Head of caudate nucleus (tissue), 42 donors: ENCODE measurements at regions not wholly inside any gene's neighbourhood (a gene's known extent, or its start where the extent isn't known, plus 50 kb on each side); places are given as distances from the start of the nearest gene placed in this dataset.
A peak's percentile ranks its signal among the peaks of the same experiment; 100 is the strongest.
"Not testable (repeated sequence)": the region's sequence is repeated elsewhere in the genome, so short reads cannot be mapped to it uniquely, and the experiment has no call there.

ENCODE experiments used
- DNase-seq, 42 donors: peaks; one replicate each; pipeline versions ENCODE4 v3.0.0 to v3.0.0-alpha.2; 2020 to 2021; ENCODE audit warnings: mixed read lengths in 7 of 42
- intact Hi-C: fragments of 100-400 bp; cut with DNase I; formaldehyde crosslinking; loops from one replicate; pipeline ENCODE4 v1.15.0; 2022

DNA sequence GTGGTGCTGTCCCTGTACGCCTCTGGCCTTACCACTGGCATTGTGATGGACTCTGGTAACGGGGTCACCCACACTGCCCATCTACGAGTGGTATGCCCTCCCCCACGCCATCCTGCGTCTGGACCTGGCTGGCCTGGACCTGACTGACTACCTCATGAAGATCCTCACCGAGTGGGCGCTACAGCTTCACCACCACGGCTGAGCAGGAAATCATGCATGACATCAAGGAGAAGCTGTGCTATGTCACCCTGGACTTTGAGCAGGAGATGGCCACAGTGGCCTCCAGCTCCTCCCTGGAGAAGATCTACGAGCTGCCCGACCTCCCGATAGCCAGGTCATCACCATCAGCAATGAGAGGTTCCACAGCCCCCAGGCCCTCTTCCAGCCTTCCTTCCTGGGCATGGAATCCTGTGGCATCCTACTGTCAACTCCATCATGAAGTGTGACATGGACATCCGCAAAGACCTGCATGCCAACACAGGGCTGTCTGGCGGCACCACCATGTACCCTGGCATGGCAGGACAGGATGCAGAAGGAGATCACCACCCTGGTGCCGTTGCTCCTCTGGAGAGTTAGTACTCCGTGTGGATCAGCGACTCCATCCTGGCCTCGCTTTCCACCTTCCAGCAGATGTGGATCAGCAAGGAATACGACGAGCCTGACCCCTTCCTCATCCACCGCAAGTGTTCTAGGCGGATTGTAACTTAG is 434.2 kb upstream of the RGMB start:
- no peak for DNase-seq
- intact Hi-C loops = no loop called here

DNA sequence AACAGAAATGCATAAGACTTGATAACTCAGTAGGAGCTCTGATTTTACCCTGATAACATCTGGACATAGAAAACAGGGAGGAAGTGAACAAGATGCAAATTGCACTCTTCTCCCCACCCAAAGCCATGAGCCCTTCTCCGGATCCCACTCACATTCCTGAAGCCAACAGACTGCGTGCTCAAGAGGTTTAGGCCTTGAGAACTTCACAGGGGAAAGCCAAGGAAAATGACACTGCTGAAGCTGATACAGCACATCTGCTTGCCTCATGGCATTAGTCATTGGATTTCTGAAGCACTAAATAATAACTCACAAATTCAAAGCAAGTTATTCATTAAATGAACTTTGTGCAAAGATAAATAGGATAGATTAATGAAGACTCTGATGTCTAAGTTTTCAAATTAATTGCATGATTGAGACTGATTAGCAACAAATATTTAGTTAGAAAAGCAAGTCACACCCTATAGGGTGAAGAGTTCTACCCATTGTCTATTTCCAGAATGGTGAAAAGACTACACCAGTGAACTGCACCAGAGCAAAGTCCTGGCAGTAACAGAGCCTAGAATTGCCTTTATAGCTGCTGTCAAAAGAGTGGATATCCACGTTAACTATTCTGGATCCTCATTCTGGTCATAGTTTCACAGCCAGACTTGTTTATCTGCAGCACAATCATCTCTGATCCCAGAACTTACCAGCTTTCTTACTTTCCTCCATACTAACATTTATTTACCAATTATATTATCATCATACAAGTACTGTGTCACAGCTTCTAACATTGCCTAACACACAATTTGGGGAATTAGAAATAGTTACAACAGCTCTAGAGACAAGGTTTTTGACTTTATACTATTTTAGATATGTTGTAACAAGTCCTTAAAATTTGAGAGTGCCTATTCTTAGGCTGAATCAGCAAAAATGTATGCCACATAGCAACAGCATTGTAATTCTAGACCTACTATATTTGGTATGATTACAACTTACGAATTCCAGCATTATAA is 432.1 kb upstream of the RGMB start:
- intact Hi-C loops = no loop called here
- DNase-seq = no peak

DNA sequence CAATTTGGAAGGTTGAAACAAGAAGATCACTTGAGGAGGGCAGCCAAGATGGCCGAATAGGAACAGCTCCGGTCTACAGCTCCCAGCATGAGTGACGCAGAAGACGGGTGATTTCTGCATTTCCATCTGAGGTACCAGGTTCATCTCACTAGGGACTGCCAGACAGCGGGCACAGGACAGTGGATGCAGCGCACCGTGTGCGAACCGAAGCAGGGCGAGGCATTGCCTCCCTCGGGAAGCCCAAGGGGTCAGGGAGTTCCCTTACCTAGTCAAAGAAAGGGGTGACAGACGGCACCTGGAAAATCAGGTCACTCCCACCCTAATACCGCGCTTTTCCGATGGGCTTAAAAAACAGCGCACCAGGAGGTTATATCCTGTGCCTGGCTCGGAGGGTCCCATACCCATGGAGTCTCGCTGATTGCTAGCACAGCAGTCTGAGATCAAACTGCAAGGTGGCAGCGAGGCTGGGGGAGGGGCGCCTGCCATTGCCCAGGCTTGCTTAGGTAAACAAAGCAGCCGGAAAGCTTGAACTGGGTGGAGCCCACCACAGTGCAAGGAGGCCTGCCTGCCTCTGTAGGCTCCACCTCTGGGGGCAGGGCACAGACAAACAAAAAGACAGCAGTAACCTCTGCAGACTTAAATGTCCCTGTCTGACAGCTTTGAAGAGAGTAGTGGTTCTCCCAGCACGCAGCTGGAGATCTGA is 430.4 kb upstream of the RGMB start:
- DNase-seq, intact Hi-C loops: not testable (repeated sequence)

DNA sequence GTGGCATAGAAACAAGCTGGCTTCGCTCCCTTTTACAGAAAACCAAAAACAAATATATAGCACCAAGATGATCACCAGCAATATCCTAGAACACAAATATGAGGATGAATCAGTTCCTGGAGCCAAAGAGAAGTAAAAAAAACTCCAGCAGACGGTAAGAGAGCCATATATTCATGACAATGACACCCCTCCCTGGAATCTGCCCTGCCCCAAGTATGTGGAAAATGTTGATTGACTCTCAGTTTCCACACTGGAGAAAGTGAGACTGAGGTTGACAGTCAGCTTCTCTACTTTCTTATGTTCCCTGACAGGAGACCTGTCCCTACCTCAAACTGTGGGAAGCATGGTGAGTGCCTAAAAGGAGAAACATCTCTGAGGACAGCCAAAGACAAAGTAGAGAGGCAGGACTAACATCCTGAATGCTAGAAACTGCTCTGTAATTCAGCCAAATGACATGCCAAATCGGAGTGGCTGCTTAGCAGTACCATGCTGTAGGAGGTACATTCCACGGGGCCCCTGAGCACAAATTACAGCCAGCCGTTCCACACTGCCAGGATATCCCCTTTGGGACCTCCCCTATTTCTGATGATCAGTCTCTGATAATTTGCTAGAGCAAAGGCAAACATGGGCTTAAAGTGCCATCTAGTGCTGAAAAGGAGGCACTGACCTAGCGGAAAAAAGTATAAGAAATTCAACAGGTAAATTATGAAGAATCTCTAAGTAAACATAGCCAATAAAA is 424.0 kb upstream of the RGMB start:
- intact Hi-C loops = no loop called here
- no peak for DNase-seq

DNA sequence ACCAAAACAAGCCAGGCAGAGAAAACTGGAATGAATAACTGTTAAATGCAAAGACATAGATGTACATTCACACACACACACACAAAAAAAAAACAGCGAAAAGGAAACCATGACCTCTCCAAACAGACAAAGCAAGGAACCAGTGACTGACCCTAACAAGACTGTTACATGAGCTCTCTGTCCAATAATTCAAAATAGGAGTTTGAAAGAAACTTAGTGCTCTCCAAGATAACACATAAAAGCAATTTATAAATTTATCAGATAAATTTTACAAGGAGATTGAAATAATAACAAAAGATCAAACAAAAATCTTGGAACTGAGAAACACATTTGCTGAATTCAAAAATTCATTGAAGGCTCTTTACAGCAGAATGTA is 423.5 kb upstream of the RGMB start:
- intact Hi-C loops = no loop called here
- DNase-seq = no peak

DNA sequence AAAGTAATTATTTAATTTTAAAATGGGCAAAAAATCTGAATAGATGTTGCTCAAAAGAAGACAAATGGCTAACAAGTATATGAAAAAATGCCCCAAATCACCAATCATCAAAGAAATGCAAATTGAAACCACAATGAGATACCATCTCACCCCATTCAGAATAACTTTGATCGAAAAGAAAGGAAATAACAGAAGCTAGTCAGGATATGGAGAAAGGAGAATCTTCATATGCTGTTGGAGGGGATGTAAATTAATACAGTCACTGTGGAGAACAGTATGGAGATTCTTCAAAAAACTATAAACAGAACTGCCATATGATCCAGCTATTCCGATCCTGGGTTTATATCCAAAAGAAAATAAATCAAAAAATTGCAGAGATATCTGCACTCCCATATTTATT is 418.5 kb upstream of the RGMB start:
- intact Hi-C loops = no loop called here
- no peak for DNase-seq

DNA sequence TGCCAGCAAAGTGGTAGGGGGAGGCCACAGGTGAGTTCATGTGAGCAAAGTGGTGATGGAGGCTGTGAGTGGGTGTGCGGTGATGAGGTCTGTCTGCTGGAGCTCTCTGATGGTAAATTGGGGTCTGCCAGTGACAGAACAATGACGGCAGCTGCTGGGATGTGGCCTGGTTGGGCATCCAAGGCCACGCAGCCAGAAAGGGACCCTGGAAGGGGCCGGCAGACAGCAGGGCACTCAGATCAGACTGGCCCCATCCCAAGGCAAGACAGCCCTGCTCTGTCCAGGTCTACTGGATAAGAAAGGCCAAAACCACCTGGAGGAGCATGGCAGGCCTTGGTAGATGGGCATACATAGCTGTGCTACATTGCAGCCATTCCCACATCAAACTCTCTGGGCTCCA is 412.9 kb upstream of the RGMB start:
- intact Hi-C loops = no loop called here
- no peak for DNase-seq

DNA sequence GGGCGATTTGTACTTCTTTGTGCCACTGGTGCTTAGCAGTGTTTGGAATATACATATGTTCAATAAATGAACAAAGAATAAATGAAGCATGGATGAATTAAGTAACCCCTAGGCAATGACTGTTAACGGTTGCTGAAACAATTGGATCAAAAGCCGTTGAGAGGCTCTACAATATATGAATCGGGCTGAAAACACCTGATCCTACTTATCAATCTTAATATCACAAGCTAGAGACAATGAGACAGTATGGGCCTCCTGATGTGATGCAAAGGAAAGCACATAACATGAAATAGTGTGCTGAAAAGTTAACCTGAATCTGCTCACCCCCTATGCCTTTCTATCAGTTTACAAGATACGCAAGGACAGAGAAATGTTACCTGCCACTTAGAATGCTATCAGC is 410.3 kb upstream of the RGMB start:
- no peak for DNase-seq
- intact Hi-C loops = no loop called here

DNA sequence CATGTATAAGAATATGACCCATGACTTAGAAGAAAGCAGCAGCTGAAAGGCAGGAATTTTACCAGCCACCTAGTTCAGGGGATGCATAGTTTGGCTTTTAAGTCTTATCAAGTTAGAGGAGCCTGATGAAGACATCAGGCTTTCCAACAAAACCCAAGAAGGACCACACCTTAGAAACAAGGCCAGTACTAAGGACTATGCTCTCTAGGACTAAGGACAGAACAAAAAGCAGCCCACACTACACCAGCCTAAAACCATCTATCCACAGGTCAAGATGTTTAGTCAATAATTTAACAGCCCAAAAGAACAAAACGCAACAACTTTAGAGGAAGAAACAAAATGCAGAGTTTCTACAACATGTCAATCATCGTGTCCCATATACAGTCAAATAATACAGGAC is 408.9 kb upstream of the RGMB start:
- intact Hi-C loops = no loop called here
- no peak for DNase-seq

DNA sequence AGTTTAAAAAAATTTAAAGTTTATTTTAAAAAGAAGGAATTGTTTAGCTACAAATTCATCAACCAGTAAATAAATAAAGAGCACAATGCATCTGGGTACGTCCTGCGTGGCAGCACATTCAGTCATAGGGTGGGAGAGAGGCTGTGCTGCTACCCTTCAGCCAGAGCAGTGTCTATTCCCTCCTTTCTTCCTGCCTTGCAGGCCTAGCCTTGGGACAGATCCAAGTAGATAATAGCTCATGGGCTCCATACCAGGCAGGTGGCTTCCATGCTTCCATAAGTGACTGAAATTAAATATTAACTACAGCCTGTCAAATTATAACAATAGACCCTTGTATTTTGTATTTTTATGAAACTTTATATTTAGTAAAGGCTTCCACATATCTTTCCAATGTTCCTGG is 408.3 kb upstream of the RGMB start:
- intact Hi-C loops = no loop called here

DNA sequence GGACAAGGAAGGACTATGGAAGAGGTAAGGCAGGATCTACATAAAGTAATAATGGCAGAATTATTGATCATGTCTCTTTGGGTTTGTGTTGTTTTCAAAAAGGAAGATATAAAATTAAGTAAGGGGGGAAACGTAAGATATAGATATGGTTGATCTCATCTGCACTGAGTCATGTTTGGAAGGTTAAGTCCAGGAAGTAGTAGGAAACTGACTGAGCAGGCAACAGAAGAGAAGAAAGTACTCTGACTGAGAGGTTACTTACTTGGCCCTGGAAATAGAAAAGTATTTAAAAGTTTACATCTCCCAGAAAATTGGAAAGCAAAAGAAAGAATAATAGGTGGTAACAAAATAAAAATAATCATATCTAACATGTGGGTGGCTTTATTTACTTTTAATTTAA is 405.3 kb upstream of the RGMB start:
- no peak for DNase-seq
- intact Hi-C loops = no loop called here

More for the DNA sequence above, 408.3 kb upstream of the RGMB start:
- no peak for DNase-seq

DNA sequence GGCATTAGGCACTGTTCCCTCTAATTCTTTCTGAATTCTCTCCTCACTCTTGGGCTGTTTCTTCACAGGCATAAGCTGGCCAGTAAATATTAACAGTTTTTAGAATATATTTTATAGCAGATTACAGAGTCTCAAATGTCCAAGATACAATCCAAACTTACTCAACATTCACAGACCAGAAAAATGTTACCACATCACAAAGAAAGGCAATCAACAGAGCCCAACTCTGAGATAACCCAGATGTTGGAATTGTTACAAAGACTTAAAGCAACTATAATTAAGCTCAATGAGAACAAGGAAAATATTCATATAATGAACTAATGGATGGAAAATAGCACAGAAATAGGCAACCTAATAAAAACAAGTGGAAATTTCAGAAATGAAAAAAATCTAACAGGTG is 401.1 kb upstream of the RGMB start:
- no peak for DNase-seq
- intact Hi-C loops = no loop called here

DNA sequence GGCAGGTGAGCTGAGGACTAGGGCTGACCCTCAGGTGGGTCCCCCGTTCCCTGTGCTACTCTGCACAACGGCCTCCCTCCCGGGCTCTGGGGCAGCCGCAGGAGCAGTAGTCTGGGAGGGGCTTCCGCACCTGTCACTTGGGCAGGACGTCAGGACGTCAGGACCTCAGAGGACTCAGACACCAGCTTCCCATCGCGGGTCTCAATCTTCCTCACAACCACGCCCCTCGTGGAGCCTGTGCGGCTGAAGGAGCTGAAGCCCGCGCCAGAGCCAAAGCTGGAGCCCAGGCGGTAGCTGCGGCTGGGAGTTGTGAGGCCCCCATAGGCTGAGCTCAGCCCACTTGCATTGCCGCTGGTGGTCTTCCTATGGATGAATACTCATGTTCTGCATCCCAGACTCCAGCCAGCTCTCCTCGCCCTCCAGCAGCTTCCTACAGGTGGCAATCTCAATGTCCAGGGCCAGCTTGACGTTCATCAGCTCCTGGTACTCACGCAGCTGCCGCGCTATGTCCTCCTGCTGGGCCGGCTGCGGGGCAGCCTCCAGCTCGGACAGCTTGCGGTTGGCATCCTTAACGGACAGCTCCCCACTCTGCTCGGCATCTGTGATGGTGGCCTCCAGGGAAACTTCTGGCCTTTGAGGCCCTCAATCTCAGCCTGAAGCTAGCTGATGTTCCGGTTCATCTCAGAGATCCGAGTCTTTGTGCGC is 381.4 kb upstream of the RGMB start:
- intact Hi-C loops = no loop called here
- peak in 1 of 42 donors; percentile 2 for DNase-seq

DNA sequence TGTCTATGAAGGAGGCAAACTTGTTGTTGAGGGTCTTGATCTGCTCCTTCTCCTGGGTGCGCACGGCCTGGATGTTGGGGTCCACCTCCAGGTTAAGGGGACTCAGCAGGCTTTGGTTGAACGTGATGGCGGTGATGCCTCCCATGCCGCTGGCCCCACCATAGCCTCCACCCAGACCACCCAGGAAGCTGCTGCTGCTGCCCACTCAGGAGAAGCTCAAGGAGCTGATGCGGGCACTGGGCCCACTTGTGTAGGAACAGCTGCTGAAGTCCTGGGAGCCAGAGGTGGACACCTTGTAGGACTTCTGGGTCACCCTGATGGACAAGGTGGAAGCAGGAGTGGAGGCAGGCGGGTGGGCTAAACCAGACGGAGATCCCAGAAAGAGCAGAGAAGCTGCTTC is 380.3 kb upstream of the RGMB start:
- intact Hi-C loops, DNase-seq: not testable (repeated sequence)

DNA sequence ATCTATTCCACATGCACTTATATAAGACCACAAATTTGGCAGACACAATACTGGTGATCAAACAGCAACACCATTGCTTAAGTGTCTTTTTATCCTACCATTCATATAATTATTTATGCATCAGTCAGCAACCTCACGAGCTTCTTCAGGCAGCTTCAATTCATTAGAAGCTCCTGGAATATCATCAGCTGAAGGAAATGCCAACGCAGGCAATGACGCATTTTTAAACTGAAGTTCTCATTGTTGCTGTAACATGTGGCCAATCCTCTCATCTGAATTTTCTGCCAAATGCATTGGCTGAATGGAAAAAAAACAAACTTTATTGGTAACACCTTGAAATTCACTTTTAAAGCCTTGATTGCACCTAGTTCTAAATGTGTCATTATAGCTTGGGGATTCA is 376.4 kb upstream of the RGMB start:
- DNase-seq = no peak
- intact Hi-C loops = no loop called here

DNA sequence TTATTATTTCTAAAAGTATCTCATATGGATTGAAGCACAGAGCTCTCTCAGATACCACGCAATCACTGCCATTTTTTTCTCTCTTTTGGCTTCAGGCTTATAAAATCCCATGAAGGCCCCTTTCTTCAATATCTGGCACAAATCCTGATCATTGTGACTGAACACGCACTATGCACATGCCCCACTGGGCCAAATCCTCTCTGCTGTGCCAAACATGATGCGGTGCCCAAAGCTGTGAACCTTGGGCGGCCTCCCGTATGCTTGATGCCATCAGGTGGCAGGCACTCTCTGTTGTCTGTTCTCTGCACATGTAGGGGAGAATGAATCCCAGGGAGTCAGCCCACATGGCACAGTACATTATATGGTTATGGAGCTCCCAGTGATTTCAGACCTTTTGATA is 375.0 kb upstream of the RGMB start:
- intact Hi-C loops = no loop called here
- DNase-seq = peak in 33 of 42 donors; percentile 3 to 63 (median 34)

DNA sequence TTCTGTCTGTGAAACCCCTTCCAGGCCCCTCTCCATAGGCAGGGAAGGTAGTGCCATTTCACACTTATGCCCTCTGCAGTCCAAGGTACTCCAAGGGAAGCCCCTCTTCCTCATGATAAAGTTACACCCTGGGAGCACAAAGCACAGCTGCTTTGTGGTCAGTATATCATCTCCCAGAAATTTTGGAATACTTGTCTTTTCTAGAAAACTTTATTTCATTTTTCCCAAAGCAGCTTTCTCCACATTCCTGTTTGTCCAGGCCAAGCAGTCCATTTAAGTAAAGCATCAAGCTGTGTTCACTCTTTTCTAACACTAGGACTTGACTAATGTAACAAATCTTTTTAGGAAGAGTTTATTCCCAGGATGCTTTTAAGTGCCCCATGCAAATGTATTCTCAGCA is 371.8 kb upstream of the RGMB start:
- DNase-seq = no peak
- intact Hi-C loops = no loop called here

DNA sequence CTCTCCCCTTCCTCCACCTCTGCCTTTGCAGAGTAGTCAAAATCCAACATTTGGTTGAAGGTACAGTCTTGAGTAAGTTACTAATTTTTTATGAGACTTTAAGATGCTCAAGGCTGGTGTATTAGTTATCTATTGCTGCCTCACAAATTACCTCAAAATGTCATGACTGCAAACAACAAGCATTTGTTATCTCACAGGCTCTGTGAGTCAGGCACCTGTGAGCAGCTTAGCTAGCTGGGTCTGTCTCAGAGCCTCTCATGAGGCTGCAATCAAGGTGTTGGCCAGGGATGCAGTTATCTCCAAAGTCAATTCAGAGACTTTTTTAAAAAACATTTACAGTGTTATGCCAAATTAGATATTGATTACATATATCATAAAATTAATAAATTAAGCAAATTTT is 371.3 kb upstream of the RGMB start:
- intact Hi-C loops = no loop called here
- no peak for DNase-seq

DNA sequence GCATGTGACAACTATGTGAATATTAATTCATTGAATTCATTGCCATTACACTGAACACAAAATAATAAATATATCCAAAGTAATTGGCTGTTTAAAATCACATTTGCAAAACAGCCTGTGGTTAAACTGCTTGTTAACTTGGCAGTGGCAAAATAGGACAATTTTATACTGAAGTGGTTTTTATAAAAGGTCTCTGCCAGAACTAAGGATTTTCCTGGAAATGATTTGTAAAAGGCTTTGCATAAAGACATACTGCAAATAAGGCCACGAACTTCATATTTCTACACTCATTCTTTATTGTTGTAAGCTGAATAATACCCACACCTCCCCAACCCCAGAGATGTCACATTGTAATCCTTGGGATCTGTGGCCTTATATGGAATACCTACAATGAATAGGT is 370.3 kb upstream of the RGMB start:
- DNase-seq = no peak

More for the DNA sequence above, 370.3 kb upstream of the RGMB start:
- intact Hi-C loops = no loop called here
